Hindlimb muscle (tissue), 1 donor: ENCODE measurements at regions not wholly inside any gene's neighbourhood (a gene's known extent, or its start where the extent isn't known, plus 50 kb on each side); places are given as distances from the start of the nearest gene placed in this dataset.
A peak's percentile ranks its signal among the peaks of the same experiment; 100 is the strongest.
"Not testable (repeated sequence)": the region's sequence is repeated elsewhere in the genome, so short reads cannot be mapped to it uniquely, and the experiment has no call there.

Experiments used
- DNase-seq: peaks from one replicate; pipeline ENCODE4 v3.0.0-alpha.2; 2013

DNA sequence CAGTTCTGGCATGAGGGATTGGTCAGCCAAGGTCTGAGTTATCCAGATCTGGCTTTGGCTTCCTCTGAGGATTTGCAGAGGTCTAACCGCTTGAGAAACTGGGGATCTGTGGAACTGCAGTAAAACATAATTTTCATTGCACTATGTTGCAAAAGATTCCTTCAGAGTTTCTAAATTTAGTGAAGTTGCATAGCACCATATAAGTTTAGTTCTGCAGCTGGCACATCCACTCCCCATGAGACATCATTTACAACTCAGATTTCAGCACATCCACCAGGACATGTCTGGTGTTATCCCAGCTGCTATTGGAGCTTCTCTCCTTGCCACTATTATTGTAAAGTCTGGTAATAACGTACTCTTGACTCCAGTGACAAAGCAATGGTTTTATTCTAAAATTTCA lies 181.5 kb downstream of the CWF19L2 start:
- DNase-seq: peak; percentile 46

DNA sequence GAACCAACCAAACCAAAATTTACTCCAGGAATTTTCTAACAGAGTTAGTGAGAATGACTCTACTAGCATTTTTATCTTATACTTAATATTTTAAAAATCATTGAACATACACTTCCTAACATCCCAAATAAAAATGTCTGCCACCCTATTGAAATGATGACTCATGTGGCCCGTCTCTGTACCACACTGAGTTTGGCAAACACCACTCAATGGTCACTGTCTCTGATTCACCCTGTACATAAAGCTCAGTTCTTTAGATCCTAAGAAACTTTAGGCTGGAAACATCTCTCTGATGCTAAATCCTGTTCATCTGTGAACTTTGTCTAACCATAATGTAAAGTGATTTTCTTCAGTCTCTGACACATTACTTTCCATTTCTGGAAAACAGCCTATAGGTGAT lies 182.0 kb downstream of the CWF19L2 start:
- no peak for DNase-seq

GRCh38 chr11:107274138-107274537 lies 183.5 kb downstream of the CWF19L2 start:
- DNase-seq: no peak

DNA sequence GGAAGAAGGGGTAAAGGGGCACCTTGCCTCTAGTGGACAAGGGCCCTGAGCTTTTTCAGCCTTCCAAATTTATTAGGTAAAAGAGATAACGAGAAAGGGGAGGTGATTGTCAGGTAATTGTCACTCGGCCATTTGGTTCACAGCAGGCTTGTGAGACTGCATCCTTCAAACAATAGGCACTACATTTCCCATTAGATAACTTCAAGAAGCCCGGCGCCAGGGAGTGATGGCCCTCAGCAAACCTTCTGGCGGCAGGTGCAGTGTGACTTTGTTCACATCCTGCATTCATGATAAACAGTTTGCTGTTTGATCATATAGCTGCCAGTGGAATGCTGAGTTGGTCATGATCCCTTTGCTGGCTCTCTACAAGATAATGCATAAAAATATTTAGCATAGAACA lies 185.1 kb downstream of the CWF19L2 start:
- no peak for DNase-seq

GRCh38 chr11:107271425-107271824 lies 186.2 kb downstream of the CWF19L2 start:
- DNase-seq: no peak

GRCh38 chr11:107268977-107269376 lies 188.6 kb downstream of the CWF19L2 start:
- DNase-seq: no peak

GRCh38 chr11:107266455-107266854 lies 191.2 kb downstream of the CWF19L2 start:
- peak; percentile 8 for DNase-seq

GRCh38 chr11:107265591-107266121 lies 192.0 kb downstream of the CWF19L2 start:
- no peak for DNase-seq

- no peak for DNase-seq
Measured at GRCh38 chr11:107263844-107264563, 193.6 kb downstream of the CWF19L2 start.

DNA sequence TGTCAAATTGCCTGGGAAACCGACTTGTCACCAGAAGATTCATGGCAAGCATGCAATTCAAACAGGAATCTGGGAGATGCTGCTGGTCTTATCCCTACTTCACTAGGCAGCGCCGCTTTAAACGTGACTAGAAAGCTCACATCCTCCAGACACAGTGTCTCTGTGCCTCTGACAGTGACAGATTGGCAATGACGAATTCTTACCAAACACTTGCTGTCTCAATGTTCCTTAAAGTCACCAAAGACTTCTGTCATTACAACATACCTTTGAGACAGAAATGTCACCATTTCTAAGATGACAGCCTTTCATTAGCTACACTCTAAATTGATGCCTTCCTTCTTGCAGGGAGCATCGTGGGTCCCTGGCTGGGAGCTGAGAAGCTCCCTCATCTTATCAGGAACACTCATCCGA lies 197.8 kb downstream of the CWF19L2 start:
- no peak for DNase-seq

DNA sequence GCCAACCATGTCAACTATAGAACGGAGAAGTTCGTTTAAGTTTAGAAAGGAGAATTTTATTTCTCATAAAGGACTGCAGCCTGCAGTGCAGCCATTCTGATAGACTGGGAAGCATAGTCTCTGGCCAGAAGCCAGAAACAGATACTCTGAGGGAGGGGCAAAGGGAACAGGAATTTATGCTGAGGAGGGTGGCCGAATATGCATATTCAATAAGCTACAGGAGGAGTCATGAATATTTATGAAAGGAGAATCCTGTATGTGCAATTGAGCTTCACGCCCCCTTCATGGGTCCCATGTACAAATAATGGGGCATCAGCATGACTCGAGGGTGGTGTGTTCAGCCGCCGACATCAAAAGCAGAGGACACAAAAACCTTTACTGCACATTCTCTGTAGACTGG lies 199.9 kb downstream of the CWF19L2 start:
- no peak for DNase-seq

GRCh38 chr11:107253661-107254060 lies 204.0 kb downstream of the CWF19L2 start:
- DNase-seq: not testable (repeated sequence)

GRCh38 chr11:107252429-107253161 lies 205.0 kb downstream of the CWF19L2 start:
- DNase-seq: no peak

DNA sequence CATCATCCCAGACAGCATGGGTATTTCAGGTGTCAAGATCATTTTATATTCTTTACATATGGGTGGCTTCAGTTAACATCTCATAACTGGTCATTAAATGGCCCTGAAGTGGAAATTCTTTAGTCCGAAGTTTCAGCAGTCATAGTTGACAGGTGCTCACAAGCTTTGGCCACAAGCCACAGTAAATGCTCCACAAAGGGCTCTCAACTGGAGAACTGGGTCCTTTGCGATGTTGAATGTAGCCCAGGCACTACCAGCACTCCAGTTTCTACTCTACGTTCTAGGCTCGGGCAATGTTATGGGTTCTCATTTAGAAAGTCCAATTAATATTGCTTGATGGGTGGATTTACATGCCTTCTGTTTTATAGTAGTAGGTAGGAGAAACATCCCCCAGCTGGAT lies 206.3 kb downstream of the CWF19L2 start:
- DNase-seq: no peak

DNA sequence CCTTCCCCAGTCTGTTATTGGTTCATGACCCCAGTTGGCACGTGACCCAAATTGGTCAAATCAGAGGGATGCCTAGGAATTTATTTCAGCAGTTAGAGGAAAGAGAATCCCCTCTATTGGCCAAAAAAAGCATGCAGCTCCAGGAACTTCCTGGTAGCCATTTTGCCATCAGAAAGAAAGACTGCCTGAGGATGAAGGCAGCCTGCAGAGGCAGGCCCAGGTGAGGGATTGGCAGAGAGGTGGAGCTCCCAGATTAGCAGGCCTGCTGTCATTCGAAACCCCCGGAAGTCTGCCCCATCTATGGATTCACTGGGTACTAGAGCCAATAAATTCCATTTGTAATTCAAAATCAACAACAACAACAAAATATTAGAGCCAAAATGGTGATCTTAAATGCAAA lies 207.6 kb downstream of the CWF19L2 start:
- no peak for DNase-seq

DNA sequence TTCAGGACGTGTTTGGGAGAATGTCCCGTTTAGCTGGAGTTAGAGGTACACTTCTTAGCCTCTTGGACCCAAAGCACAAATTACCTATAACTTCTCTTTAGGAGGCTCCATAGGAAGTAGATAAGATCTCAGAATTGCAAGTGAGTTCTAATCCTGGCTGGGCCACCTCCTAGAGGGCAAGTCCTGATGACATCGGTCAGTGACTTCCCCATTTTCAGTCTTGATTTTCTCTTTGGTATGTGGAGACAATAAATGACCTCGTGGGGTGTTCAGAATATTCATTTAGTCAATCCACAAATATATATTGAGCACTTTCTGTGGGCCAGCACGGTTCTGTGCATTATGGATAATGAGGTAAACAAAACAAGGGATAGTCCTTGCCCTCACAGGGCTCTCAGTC lies 208.6 kb downstream of the CWF19L2 start:
- no peak for DNase-seq

DNA sequence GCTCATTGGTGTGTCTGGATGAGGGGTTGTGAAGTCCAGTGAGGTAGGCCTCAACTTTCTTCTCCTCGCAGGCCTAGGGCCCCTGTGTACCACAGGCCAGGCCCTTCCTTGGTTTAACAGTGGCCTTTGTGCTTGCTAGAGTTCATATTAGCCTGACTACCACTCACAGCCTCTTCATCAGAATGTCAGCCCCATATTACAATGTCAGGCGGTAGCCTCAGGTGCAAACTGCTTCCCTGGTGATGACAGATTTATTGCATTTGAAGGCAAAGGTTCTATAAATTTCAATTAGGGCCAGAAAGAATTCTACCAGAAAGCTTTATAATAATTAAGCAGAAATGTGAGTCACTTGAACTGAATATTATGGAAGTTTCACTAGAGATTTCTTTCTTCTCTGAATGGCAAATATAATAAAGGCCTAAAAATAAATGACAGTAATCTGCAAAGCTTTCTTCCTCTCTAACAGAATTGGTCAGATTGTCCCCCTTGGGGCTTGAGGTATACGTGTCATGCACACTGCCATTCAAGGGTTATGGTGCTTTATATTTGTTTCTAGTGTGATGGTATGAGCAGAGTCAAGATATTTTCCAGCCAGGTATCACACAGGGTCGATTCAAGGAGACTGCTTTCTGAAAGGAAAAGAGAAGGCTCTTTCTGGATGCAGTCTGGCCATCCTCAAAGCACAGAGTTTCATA lies 210.3 kb downstream of the CWF19L2 start:
- no peak for DNase-seq

GRCh38 chr11:107243929-107244328 lies 213.7 kb downstream of the CWF19L2 start:
- DNase-seq: no peak

GRCh38 chr11:107232451-107232850 lies 214.2 kb upstream of the GUCY1A2 start:
- no peak for DNase-seq

- DNase-seq: no peak
Measured at GRCh38 chr11:107224836-107225235, 206.6 kb upstream of the GUCY1A2 start.

GRCh38 chr11:107222916-107223460 lies 204.7 kb upstream of the GUCY1A2 start:
- no peak for DNase-seq

- no peak for DNase-seq
Measured at GRCh38 chr11:107222431-107222830, 204.2 kb upstream of the GUCY1A2 start.

DNA sequence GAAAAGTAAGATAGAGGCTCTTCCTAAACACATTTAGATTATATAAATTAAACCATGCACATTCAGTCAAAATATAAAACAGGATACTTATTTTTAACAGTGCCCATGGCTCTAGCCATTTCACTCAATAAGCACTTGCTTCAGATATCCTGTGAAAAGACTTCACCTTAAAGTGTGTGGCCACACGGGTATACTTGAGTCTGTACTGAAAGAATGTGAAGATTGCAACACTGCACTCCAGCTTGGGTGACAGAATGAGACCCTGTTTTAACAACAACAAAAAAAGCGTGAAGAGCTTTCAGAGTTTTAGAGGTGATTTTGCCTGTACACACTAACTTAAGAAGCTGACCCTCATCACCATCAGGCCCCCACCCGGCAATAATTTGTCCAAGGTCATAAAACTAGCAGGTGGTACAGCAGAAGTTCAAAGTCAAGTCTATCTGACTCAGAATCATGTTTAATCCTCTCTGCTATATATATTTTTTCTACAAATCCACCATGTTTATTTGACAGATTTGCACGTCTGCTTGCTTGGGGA lies 203.5 kb upstream of the GUCY1A2 start:
- no peak for DNase-seq
